IMR-90 (cell line): ENCODE measurements at regions not wholly inside any gene's neighbourhood (a gene's known extent, or its start where the extent isn't known, plus 50 kb on each side); places are given as distances from the start of the nearest gene placed in this dataset.

ENCODE experiments used
- BHLHE40 ChIP-seq: fragments of 150-350 bp; IDR thresholded peaks from 2 replicates; pipeline ENCODE4 v1.6.1; 2016; ENCODE audit warnings: mild to moderate bottlenecking, low read depth, low read length
- CEBPB ChIP-seq: IDR thresholded peaks from 2 replicates; pipeline ENCODE4 v1.6.1; 2012; ENCODE audit warnings: low read depth, low read length, improper control_type of control experiment
- CTCF ChIP-seq: conservative IDR thresholded peaks from 2 replicates; pipeline ENCODE4 v1.5.1; 2012; ENCODE audit warnings: mild to moderate bottlenecking, low read depth, low read length, improper control_type of control experiment
- ELK1 ChIP-seq: fragments of 150-350 bp; IDR thresholded peaks from 2 replicates; pipeline ENCODE4 v1.6.1; 2016; ENCODE audit warnings: low read depth, mild to moderate bottlenecking, low read length, moderate library complexity, borderline replicate concordance
- FOS ChIP-seq: fragments of 150-350 bp; IDR thresholded peaks from 2 replicates; pipeline ENCODE4 v1.6.1; 2016; ENCODE audit warnings: low read depth, low read length
- MAFK ChIP-seq: IDR thresholded peaks from 2 replicates; pipeline ENCODE4 v1.6.1; 2012; ENCODE audit warnings: low read depth, low read length, improper control_type of control experiment
- NFE2L2 ChIP-seq: fragments of 150-350 bp; IDR thresholded peaks from 2 replicates; pipeline ENCODE4 v1.6.1; 2016; ENCODE audit warnings: low read depth, mild to moderate bottlenecking, low read length
- POLR2A ChIP-seq: IDR thresholded peaks from 2 replicates; pipeline ENCODE4 v1.6.1; 2012; ENCODE audit warnings: mild to moderate bottlenecking, low read depth, low read length
- RAD21 ChIP-seq: IDR thresholded peaks from 2 replicates; pipeline ENCODE4 v1.6.1; 2012; ENCODE audit warnings: low read length, improper control_type of control experiment
- RCOR1 ChIP-seq: IDR thresholded peaks from 2 replicates; pipeline ENCODE4 v1.6.1; 2012; ENCODE audit warnings: mild to moderate bottlenecking, low read length, improper control_type of control experiment; ENCODE audit not compliant: insufficient replicate concordance
- RFX5 ChIP-seq: IDR thresholded peaks from 2 replicates; pipeline ENCODE4 v1.8.0; 2012; ENCODE audit warnings: low read depth, mild to moderate bottlenecking, low read length, moderate library complexity
- SMC3 ChIP-seq: fragments of 150-350 bp; IDR thresholded peaks from 2 replicates; pipeline ENCODE4 v1.6.1; 2016; ENCODE audit warnings: low read depth, mild to moderate bottlenecking, antibody characterized with exemption, low read length, moderate library complexity

GRCh38 chr5:125274211-125274610, 527.8 kb upstream of the ZNF608 start:
- no peak for TF ChIP-seq MAFK
- TF ChIP-seq RCOR1: no peak
- TF ChIP-seq CTCF: no peak
- TF ChIP-seq CEBPB: no peak
- TF ChIP-seq FOS: no peak
- TF ChIP-seq POLR2A: no peak
- no peak for TF ChIP-seq BHLHE40
- no peak for TF ChIP-seq SMC3
- TF ChIP-seq NFE2L2: no peak
- no peak for TF ChIP-seq RFX5
- TF ChIP-seq ELK1: no peak
- no peak for TF ChIP-seq RAD21
